ENCODE measurements at regions not wholly inside any gene's neighbourhood (a gene's known extent, or its start where the extent isn't known, plus 50 kb on each side); places are given as distances from the start of the nearest gene placed in this dataset.

DNA sequence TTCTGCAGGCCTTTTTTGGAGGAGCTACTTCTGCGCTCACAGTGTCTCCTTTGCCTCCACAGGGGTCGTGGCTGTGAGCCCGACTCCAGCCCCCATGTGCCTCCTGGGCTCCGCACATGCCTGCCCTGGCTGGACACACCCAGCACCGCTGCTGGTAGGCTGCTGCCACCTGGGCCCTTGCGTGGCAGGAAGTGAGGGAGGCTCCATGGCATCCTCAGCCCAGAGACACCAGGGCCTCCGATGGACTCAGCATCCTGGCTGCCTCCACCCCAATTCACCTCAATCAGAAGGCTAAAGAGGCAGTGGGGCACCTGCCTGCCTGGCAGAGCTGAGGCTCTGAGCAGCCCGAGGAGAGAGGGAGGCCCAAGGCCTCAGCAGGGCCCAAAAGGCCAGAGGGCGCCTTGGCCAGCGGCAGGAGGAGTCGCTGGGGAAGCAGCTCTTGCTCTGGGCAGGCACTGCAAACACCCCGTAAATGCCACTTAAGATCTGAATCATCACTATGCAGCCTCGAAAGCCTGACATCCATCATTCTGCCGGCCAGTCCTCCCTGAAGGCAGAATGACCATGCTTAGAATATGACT lies 68.3 kb upstream of the OTOS start:
- H3K4me1 ChIP-seq (ENCODE audit: control insufficient read depth, low read length): no peaks in the 10 kb centered on the region

GRCh38 chr2:240209493-240209892 lies 69.0 kb upstream of the OTOS start:
- Histone ChIP-seq H3F3A (ENCODE audit: control insufficient read depth, insufficient read depth) (no peaks in the 10 kb centered on the region), H3K79me2 (ENCODE audit: control insufficient read depth, low read length) (no peaks in the 10 kb centered on the region), H3K9me2 (replicated peaks; ENCODE audit: control insufficient read depth, low read length) (no peaks in the 10 kb centered on the region), H3K4me3 (ENCODE audit: low read length) (no peak overlapping the region), H3K27ac (ENCODE audit: low read depth, low read length) (no peak overlapping the region), H3K9me3 (ENCODE audit: control insufficient read depth, insufficient read depth, low read length) (no peaks in the 10 kb centered on the region), H3K4me1 (ENCODE audit: control insufficient read depth, low read length) (no peaks in the 10 kb centered on the region), H3K27me3 (ENCODE audit: control insufficient read depth, low read length) (no peaks in the 10 kb centered on the region), H3K4me2 (ENCODE audit: low read length) (no peak overlapping the region), H4K20me1 (ENCODE audit: control insufficient read depth, insufficient read depth, low read depth, low read length) (no peaks in the 10 kb centered on the region), H3K36me3 (ENCODE audit: control insufficient read depth, low read length) (no peaks in the 10 kb centered on the region)
- TF ChIP-seq, protein P1, sequence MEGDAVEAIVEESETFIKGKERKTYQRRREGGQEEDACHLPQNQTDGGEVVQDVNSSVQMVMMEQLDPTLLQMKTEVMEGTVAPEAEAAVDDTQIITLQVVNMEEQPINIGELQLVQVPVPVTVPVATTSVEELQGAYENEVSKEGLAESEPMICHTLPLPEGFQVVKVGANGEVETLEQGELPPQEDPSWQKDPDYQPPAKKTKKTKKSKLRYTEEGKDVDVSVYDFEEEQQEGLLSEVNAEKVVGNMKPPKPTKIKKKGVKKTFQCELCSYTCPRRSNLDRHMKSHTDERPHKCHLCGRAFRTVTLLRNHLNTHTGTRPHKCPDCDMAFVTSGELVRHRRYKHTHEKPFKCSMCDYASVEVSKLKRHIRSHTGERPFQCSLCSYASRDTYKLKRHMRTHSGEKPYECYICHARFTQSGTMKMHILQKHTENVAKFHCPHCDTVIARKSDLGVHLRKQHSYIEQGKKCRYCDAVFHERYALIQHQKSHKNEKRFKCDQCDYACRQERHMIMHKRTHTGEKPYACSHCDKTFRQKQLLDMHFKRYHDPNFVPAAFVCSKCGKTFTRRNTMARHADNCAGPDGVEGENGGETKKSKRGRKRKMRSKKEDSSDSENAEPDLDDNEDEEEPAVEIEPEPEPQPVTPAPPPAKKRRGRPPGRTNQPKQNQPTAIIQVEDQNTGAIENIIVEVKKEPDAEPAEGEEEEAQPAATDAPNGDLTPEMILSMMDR (IDR thresholded peaks at IDR 0.05; ENCODE audit: low read depth, low read length, poor library complexity, severe bottlenecking): no peak
- TF ChIP-seq EZH2phosphoT487 (IDR thresholded peaks at IDR 0.05; ENCODE audit: borderline replicate concordance, low read length): no peak

More for the DNA sequence above, 68.3 kb upstream of the OTOS start:
- Histone ChIP-seq H3K79me2 (ENCODE audit: control insufficient read depth, low read length) (no peaks in the 10 kb centered on the region), H4K20me1 (ENCODE audit: control insufficient read depth, insufficient read depth, low read depth, low read length) (no peaks in the 10 kb centered on the region), H3K27me3 (ENCODE audit: control insufficient read depth, low read length) (no peaks in the 10 kb centered on the region), H3K9me3 (ENCODE audit: control insufficient read depth, insufficient read depth, low read length) (no peaks in the 10 kb centered on the region), H3K4me2 (ENCODE audit: low read length) (no peak overlapping the region), H3K27ac (ENCODE audit: low read depth, low read length) (no peak overlapping the region), H3K9me2 (replicated peaks; ENCODE audit: control insufficient read depth, low read length) (no peaks in the 10 kb centered on the region), H3F3A (ENCODE audit: control insufficient read depth, insufficient read depth) (no peaks in the 10 kb centered on the region), H3K4me3 (ENCODE audit: low read length) (no peak overlapping the region), H3K36me3 (ENCODE audit: control insufficient read depth, low read length) (no peaks in the 10 kb centered on the region)
- no peak for TF ChIP-seq EZH2phosphoT487 (IDR thresholded peaks at IDR 0.05; ENCODE audit: borderline replicate concordance, low read length)
- TF ChIP-seq, protein P1 (IDR thresholded peaks at IDR 0.05; ENCODE audit: low read depth, low read length, poor library complexity, severe bottlenecking): no peak

- no peaks in the 10 kb centered on the region for H3K27me3 ChIP-seq (ENCODE audit: control insufficient read depth, low read length)
- no peaks in the 10 kb centered on the region for H3K9me2 ChIP-seq (replicated peaks; ENCODE audit: control insufficient read depth, low read length)
Measured at GRCh38 chr2:240210198-240210965, 69.9 kb upstream of the OTOS start.

More at GRCh38 chr2:240210198-240210965, 69.9 kb upstream of the OTOS start:
- Histone ChIP-seq H3K36me3 (ENCODE audit: control insufficient read depth, low read length) (no peaks in the 10 kb centered on the region), H3K79me2 (ENCODE audit: control insufficient read depth, low read length) (no peaks in the 10 kb centered on the region), H4K20me1 (ENCODE audit: control insufficient read depth, insufficient read depth, low read depth, low read length) (no peaks in the 10 kb centered on the region), H3F3A (ENCODE audit: control insufficient read depth, insufficient read depth) (no peaks in the 10 kb centered on the region), H3K4me1 (ENCODE audit: control insufficient read depth, low read length) (no peaks in the 10 kb centered on the region), H3K27ac (ENCODE audit: low read depth, low read length) (no peak overlapping the region), H3K9me3 (ENCODE audit: control insufficient read depth, insufficient read depth, low read length) (no peaks in the 10 kb centered on the region), H3K4me3 (ENCODE audit: low read length) (no peak overlapping the region), H3K4me2 (ENCODE audit: low read length) (no peak overlapping the region)
- TF ChIP-seq, protein P1 (IDR thresholded peaks at IDR 0.05; ENCODE audit: low read depth, low read length, poor library complexity, severe bottlenecking): no peak
- no peak for TF ChIP-seq EZH2phosphoT487 (IDR thresholded peaks at IDR 0.05; ENCODE audit: borderline replicate concordance, low read length)

Data from DOHH2 (cell line).